Activated CD8-positive, alpha-beta T cell treated with anti-CD3 and anti-CD28 coated beads for 36 hours (primary cell): ENCODE measurements at regions not wholly inside any gene's neighbourhood (a gene's known extent, or its start where the extent isn't known, plus 50 kb on each side); places are given as distances from the start of the nearest gene placed in this dataset.

Experiments
- ATAC-seq: fragments of 200-7000 bp; cut with Tn5 transposase; one replicate; pipeline ENCODE4 v1.10.0; 2021; ENCODE audit warnings: mild to moderate bottlenecking, moderate library complexity
- CTCF ChIA-PET: fragments of 350-600 bp; sonication (Branson Sonifier 250); formaldehyde crosslinking; loops from one replicate; lab custom pipeline; 2021; ENCODE audit warnings: antibody characterized with exemption; lab: Charles Lee
- POLR2A ChIA-PET: fragments of 350-600 bp; sonication (Branson Sonifier 250); formaldehyde crosslinking; loops from one replicate; lab custom pipeline; 2021; ENCODE audit warnings: antibody characterized with exemption; lab: Charles Lee
- DNase-seq: peaks from one replicate; pipeline ENCODE4 v3.0.0-alpha.2; 2020
- H3K27ac Mint-ChIP-seq: one replicate; pipeline ENCODE4 v1.8.0; 2021; ENCODE audit warnings: mild to moderate bottlenecking, mixed read lengths
- H3K27me3 Mint-ChIP-seq: one replicate; pipeline ENCODE4 v1.8.0; 2021; ENCODE audit warnings: mixed read lengths
- H3K36me3 Mint-ChIP-seq: one replicate; pipeline ENCODE4 v1.8.0; 2021; ENCODE audit warnings: low read depth, mixed read lengths
- H3K4me1 Mint-ChIP-seq: one replicate; pipeline ENCODE4 v1.8.0; 2021; ENCODE audit warnings: low read depth, mixed read lengths
- H3K4me3 Mint-ChIP-seq: one replicate; pipeline ENCODE4 v1.8.0; 2021; ENCODE audit warnings: mild to moderate bottlenecking, moderate library complexity, mixed read lengths
- H3K9me3 Mint-ChIP-seq: one replicate; pipeline ENCODE4 v1.8.0; 2021; ENCODE audit warnings: mixed read lengths
- CTCF ChIP-seq: fragments of 200-600 bp; IDR thresholded peaks from one replicate; pipeline ENCODE4 v1.8.0; 2022; ENCODE audit warnings: antibody characterized with exemption, mild to moderate bottlenecking
- intact Hi-C: fragments of 100-400 bp; cut with micrococcal nuclease; formaldehyde crosslinking; loops from one replicate; pipeline ENCODE4 v1.10.0; 2022

GRCh38 chrX:140206657-140207056 lies 241.3 kb upstream of the CXorf66 start:
- Mint-ChIP-seq H3K4me1 (no peaks in the 10 kb centered on the region), H3K4me3 (no peak overlapping the region), H3K36me3 (no peaks in the 10 kb centered on the region), H3K27me3 (no peaks in the 10 kb centered on the region), H3K27ac (no peak overlapping the region), H3K9me3 (no peaks in the 10 kb centered on the region)
- ATAC-seq (no peak), DNase-seq (no peak)
- intact Hi-C loops, result no loop called here
- ChIA-PET CTCF (no interaction called here), POLR2A (no interaction called here)
- no peak for TF ChIP-seq CTCF

- no peak for ATAC-seq
- no peak for DNase-seq
- intact Hi-C loops, result no loop called here
- H3K27ac Mint-ChIP-seq, result no peak overlapping the region
- ChIA-PET CTCF (no interaction called here), POLR2A (no interaction called here)
- no peak overlapping the region for H3K4me3 Mint-ChIP-seq
- H3K9me3 Mint-ChIP-seq, result no peaks in the 10 kb centered on the region
- H3K27me3 Mint-ChIP-seq, result no peaks in the 10 kb centered on the region
- TF ChIP-seq CTCF, result no peak
- no peaks in the 10 kb centered on the region for H3K4me1 Mint-ChIP-seq
- no peaks in the 10 kb centered on the region for H3K36me3 Mint-ChIP-seq
Observed at GRCh38 chrX:140190441-140191108, 225.3 kb upstream of the CXorf66 start.

- no peak for ATAC-seq
- H3K27ac Mint-ChIP-seq, result no peak overlapping the region
- H3K27me3 Mint-ChIP-seq, result no peaks in the 10 kb centered on the region
- ChIA-PET CTCF (no interaction called here), POLR2A (no interaction called here)
- H3K9me3 Mint-ChIP-seq, result no peaks in the 10 kb centered on the region
- no peak overlapping the region for H3K4me3 Mint-ChIP-seq
- no peaks in the 10 kb centered on the region for H3K36me3 Mint-ChIP-seq
- DNase-seq, result no peak
- TF ChIP-seq CTCF, result no peak
- intact Hi-C loops, result no loop called here
- no peaks in the 10 kb centered on the region for H3K4me1 Mint-ChIP-seq
Observed at GRCh38 chrX:140180585-140180984, 215.3 kb upstream of the CXorf66 start.

GRCh38 chrX:140177821-140178220 lies 212.5 kb upstream of the CXorf66 start:
- ATAC-seq, result no peak
- H3K9me3 Mint-ChIP-seq, result no peaks in the 10 kb centered on the region
- POLR2A ChIA-PET, result no interaction called here
- intact Hi-C loops, result no loop called here
- CTCF ChIA-PET, result no interaction called here
- DNase-seq, result no peak
- no peak for TF ChIP-seq CTCF
- no peak overlapping the region for H3K4me3 Mint-ChIP-seq
- no peaks in the 10 kb centered on the region for H3K4me1 Mint-ChIP-seq
- no peak overlapping the region for H3K27ac Mint-ChIP-seq
- H3K27me3 Mint-ChIP-seq, result no peaks in the 10 kb centered on the region
- H3K36me3 Mint-ChIP-seq, result no peaks in the 10 kb centered on the region

GRCh38 chrX:140172401-140172800 lies 207.1 kb upstream of the CXorf66 start:
- Mint-ChIP-seq H3K9me3 (peaks cover 4% of the 10 kb centered on the region), H3K36me3 (no peaks in the 10 kb centered on the region), H3K4me1 (no peaks in the 10 kb centered on the region), H3K27me3 (no peaks in the 10 kb centered on the region), H3K4me3 (no peak overlapping the region), H3K27ac (no peak overlapping the region)
- ChIA-PET CTCF (no interaction called here), POLR2A (no interaction called here)
- no peak for ATAC-seq
- no peak for TF ChIP-seq CTCF
- DNase-seq, result no peak
- intact Hi-C loops, result no loop called here
